MM.1S (cell line): ENCODE measurements at regions not wholly inside any gene's neighbourhood (a gene's known extent, or its start where the extent isn't known, plus 50 kb on each side); places are given as distances from the start of the nearest gene placed in this dataset.

Source experiments
- DNase-seq: peaks from one replicate; pipeline ENCODE4 v3.0.0-alpha.2; 2015
- H2AFZ ChIP-seq: fragments of 300-600 bp; sonication (generic); 2 replicates; pipeline ENCODE4 v1.6.0; 2016; ENCODE audit warnings: antibody characterized with exemption, low read length
- H3F3A ChIP-seq: fragments of 300-600 bp; sonication (generic); 2 replicates; pipeline ENCODE4 v1.6.1; 2016; ENCODE audit warnings: mild to moderate bottlenecking, antibody characterized with exemption, low read length, moderate library complexity, mixed read lengths; ENCODE audit not compliant: insufficient read depth
- H3K27ac ChIP-seq: fragments of 300-600 bp; sonication (generic); 2 replicates; pipeline ENCODE4 v1.5.1; 2016; ENCODE audit warnings: mild to moderate bottlenecking, low read length
- H3K27me3 ChIP-seq: fragments of 300-600 bp; sonication (generic); replicated peaks from 2 replicates; pipeline ENCODE4 v1.6.0; 2016; ENCODE audit warnings: low read length; ENCODE audit not compliant: insufficient read depth
- H3K36me3 ChIP-seq: fragments of 300-600 bp; sonication (generic); replicated peaks from 2 replicates; pipeline ENCODE4 v1.6.1; 2016; ENCODE audit warnings: mild to moderate bottlenecking, low read length, mixed read lengths; ENCODE audit not compliant: insufficient read depth
- H3K4me1 ChIP-seq: fragments of 300-600 bp; sonication (generic); 2 replicates; pipeline ENCODE4 v1.6.1; 2016; ENCODE audit warnings: low read length, mixed read lengths
- H3K4me2 ChIP-seq: fragments of 300-600 bp; sonication (generic); 2 replicates; pipeline ENCODE4 v1.6.0; 2016; ENCODE audit warnings: low read depth, low read length
- H3K4me3 ChIP-seq: fragments of 300-600 bp; sonication (generic); 2 replicates; pipeline ENCODE4 v1.5.1; 2016; ENCODE audit warnings: low read length, mixed read lengths
- H3K79me2 ChIP-seq: fragments of 300-600 bp; sonication (generic); 2 replicates; pipeline ENCODE4 v1.6.1; 2016; ENCODE audit warnings: mixed run types, low read length, mixed read lengths
- H3K9ac ChIP-seq: fragments of 300-600 bp; sonication (generic); 2 replicates; pipeline ENCODE4 v1.6.1; 2016; ENCODE audit warnings: low read length, mixed read lengths
- H3K9me2 ChIP-seq: fragments of 300-600 bp; sonication (generic); replicated peaks from 2 replicates; pipeline ENCODE4 v1.6.1; 2016; ENCODE audit warnings: mild to moderate bottlenecking, low read length, mixed read lengths; ENCODE audit not compliant: insufficient read depth
- H3K9me3 ChIP-seq: fragments of 300-600 bp; sonication (generic); replicated peaks from 2 replicates; pipeline ENCODE4 v1.6.1; 2016; ENCODE audit warnings: mild to moderate bottlenecking, low read length, mixed read lengths; ENCODE audit not compliant: insufficient read depth
- H4K20me1 ChIP-seq: fragments of 300-600 bp; sonication (generic); 2 replicates; pipeline ENCODE4 v1.6.1; 2016; ENCODE audit warnings: mild to moderate bottlenecking, low read length, moderate library complexity, mixed read lengths; ENCODE audit not compliant: insufficient read depth
- CTCF ChIP-seq: fragments of 300-600 bp; sonication (generic); IDR thresholded peaks from 2 replicates; pipeline ENCODE4 v1.5.1; 2016; ENCODE audit warnings: antibody characterized with exemption, low read length, mixed read lengths
- EZH2 ChIP-seq: fragments of 300-600 bp; sonication (generic); optimal IDR thresholded peaks from 2 replicates; pipeline ENCODE3; 2017; ENCODE audit warnings: low read depth, mild to moderate bottlenecking, antibody characterized with exemption, low read length, mixed read lengths
- EZH2phosphoT487 ChIP-seq: fragments of 300-600 bp; sonication (generic); IDR thresholded peaks from 2 replicates; pipeline ENCODE4 v1.6.1; 2018; ENCODE audit warnings: antibody characterized with exemption, low read length

GRCh38 chrX:134734466-134734952, 62.5 kb downstream of the PABIR2 start:
- H2AFZ ChIP-seq = no peak overlapping the region

GRCh38 chrX:134733591-134733990, 63.4 kb downstream of the PABIR2 start:
- H2AFZ ChIP-seq = no peak overlapping the region
- no peaks in the 10 kb centered on the region for H4K20me1 ChIP-seq
- no peak overlapping the region for H3K4me3 ChIP-seq
- TF ChIP-seq CTCF = no peak
- TF ChIP-seq EZH2phosphoT487 = no peak
- no peak for TF ChIP-seq EZH2
- H3K9ac ChIP-seq = no peak overlapping the region
- no peaks in the 10 kb centered on the region for H3K27me3 ChIP-seq
- DNase-seq = no peak
- no peaks in the 10 kb centered on the region for H3F3A ChIP-seq
- H3K27ac ChIP-seq = no peak overlapping the region
- H3K9me2 ChIP-seq = no peaks in the 10 kb centered on the region
- H3K4me2 ChIP-seq = no peak overlapping the region
- no peaks in the 10 kb centered on the region for H3K9me3 ChIP-seq
- no peaks in the 10 kb centered on the region for H3K36me3 ChIP-seq
- peaks cover 10% of the 10 kb centered on the region; the same call in 1 of the 2 replicates for H3K4me1 ChIP-seq
- no peaks in the 10 kb centered on the region for H3K79me2 ChIP-seq

More at GRCh38 chrX:134734466-134734952, 62.5 kb downstream of the PABIR2 start:
- Histone ChIP-seq H3K27ac (no peak overlapping the region), H4K20me1 (no peaks in the 10 kb centered on the region), H3K9me3 (no peaks in the 10 kb centered on the region), H3K79me2 (no peaks in the 10 kb centered on the region), H3F3A (no peaks in the 10 kb centered on the region), H3K9me2 (no peaks in the 10 kb centered on the region), H3K36me3 (no peaks in the 10 kb centered on the region), H3K27me3 (no peaks in the 10 kb centered on the region), H3K4me3 (no peak overlapping the region), H3K4me1 (peaks cover 10% of the 10 kb centered on the region; the same call in 1 of the 2 replicates), H3K9ac (no peak overlapping the region), H3K4me2 (no peak overlapping the region)
- TF ChIP-seq EZH2 = no peak
- no peak for TF ChIP-seq CTCF
- TF ChIP-seq EZH2phosphoT487 = no peak
- no peak for DNase-seq

GRCh38 chrX:134732676-134733075, 64.3 kb downstream of the PABIR2 start:
- no peak overlapping the region for H3K4me3 ChIP-seq
- peaks cover 10% of the 10 kb centered on the region; the same call in 1 of the 2 replicates for H3K4me1 ChIP-seq
- no peaks in the 10 kb centered on the region for H3K9me3 ChIP-seq
- H3K27me3 ChIP-seq = no peaks in the 10 kb centered on the region
- no peaks in the 10 kb centered on the region for H3K36me3 ChIP-seq
- no peak overlapping the region for H3K9ac ChIP-seq
- no peak overlapping the region for H3K4me2 ChIP-seq
- H2AFZ ChIP-seq = no peak overlapping the region
- H4K20me1 ChIP-seq = no peaks in the 10 kb centered on the region
- H3K27ac ChIP-seq = no peak overlapping the region
- no peak for DNase-seq
- no peaks in the 10 kb centered on the region for H3K79me2 ChIP-seq
- H3F3A ChIP-seq = no peaks in the 10 kb centered on the region
- no peaks in the 10 kb centered on the region for H3K9me2 ChIP-seq
- TF ChIP-seq EZH2phosphoT487 = no peak
- TF ChIP-seq EZH2 = no peak
- TF ChIP-seq CTCF = no peak
